HG03575 (cell line): ENCODE measurements at regions not wholly inside any gene's neighbourhood (a gene's known extent, or its start where the extent isn't known, plus 50 kb on each side); places are given as distances from the start of the nearest gene placed in this dataset.
A peak's percentile ranks its signal among the peaks of the same experiment; 100 is the strongest.

Source experiments
- ATAC-seq: cut with Tn5 transposase; IDR thresholded peaks from one replicate; pipeline ENCODE4 v1.9.1; 2021; ENCODE audit not compliant: unreplicated experiment, insufficient number of reproducible peaks, low FRiP score; ENCODE audit errors: extremely low read depth

DNA sequence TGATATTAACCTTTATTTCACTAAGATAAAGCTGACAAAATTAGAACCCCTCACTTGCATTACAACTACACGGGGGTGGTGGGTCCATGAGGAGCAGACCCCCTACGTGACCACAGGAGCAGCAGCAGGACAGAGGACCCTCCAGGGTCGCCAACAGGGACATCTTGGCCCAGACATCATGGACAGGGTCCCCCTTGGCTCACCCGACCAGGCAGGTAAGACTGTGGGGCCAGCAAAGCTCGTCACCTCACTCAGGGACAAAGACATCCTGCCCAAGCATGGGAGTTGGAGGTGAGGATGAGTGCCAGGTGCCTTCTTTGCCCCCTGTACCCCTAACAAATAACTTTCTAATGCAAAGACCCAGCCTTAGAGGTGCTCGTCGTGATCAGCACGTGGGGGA lies 111.3 kb upstream of the RAB6C start:
- no peak for ATAC-seq

DNA sequence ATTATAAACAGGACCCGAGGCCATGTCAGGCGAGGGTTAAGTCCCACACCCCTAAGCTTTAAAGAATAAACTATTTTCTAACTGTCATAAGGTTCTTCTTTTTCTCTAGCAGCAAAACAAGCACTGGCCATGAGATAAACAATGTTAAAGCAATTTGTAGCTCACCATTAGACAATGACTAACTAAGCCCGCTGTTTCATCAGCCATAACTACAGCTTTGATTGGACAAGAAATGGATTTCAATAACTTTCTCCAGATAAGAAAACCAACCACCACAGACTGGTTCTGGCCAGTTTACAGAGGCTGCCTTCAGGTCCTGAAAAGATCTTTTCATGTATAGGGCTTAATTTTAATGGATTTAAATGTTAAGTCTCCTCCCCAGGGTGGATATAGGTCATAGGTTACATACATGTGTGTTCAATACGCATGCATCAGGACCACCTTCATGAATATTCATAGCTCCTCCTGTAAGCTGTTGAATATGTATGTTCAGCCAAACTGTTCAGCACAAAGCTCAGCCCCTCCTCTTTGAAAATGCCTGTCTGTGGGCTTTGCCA lies 108.7 kb upstream of the RAB6C start:
- no peak for ATAC-seq

DNA sequence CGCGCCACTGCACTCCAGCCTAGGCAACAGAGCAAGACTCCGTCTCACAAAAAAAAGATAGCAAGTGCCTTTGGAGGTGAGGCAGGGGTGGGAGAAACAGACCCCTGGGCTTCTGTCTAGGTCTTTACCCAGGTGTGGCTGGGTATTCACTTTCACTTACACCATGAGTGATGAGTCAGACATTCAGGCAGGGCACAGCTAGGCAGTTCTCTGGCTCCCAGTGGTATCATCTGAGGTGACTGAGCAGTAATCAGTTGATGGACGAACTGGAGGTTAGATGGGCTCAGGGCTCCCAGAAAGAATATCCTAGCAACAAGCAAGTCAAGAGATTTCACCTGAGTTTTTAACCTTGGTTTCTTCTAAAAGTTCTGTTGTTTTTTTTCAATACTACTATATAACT lies 107.0 kb upstream of the RAB6C start:
- ATAC-seq, result no peak

DNA sequence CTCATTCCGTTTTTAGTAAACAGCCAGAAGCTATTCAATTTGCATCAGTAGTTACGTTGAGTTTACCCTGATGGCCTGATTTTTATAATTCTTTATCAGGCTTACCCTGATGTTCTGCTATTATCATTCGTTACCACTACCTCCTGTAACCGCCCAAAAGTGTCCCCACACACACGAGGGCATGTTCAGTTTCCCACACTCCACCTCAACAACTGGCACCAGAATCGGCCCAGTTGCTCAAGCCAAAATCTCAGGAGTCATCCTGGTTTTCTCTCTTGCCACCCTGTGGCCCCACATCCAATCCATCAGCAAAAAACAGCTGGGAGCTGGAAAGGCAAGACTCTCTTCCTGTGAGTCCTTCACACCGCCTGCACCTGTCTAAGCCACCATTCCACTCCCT lies 102.9 kb upstream of the RAB6C start:
- ATAC-seq, result no peak

DNA sequence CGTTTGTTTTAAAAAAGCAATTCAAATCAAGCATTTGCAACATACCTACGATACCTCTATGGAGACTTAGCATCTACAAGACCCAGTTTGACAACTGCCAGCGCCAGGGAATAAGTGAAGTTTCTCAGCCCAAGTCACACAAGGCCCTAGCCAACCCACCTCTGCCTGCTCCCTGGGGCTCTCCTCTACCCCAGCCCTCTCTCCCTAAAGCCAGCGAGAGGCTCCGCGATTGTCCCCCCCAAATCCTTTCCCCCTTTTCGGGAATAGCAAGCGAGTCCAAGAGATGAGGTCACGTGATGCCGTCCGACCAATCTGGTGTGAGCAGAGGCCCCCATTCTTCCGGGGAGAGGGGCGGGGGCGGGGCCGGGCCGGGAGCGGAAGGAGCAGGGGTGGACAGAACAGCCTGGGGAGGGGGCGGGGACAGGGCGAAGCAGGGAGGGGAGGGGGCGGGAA lies 102.2 kb upstream of the RAB6C start:
- ATAC-seq, result peak; percentile 50

DNA sequence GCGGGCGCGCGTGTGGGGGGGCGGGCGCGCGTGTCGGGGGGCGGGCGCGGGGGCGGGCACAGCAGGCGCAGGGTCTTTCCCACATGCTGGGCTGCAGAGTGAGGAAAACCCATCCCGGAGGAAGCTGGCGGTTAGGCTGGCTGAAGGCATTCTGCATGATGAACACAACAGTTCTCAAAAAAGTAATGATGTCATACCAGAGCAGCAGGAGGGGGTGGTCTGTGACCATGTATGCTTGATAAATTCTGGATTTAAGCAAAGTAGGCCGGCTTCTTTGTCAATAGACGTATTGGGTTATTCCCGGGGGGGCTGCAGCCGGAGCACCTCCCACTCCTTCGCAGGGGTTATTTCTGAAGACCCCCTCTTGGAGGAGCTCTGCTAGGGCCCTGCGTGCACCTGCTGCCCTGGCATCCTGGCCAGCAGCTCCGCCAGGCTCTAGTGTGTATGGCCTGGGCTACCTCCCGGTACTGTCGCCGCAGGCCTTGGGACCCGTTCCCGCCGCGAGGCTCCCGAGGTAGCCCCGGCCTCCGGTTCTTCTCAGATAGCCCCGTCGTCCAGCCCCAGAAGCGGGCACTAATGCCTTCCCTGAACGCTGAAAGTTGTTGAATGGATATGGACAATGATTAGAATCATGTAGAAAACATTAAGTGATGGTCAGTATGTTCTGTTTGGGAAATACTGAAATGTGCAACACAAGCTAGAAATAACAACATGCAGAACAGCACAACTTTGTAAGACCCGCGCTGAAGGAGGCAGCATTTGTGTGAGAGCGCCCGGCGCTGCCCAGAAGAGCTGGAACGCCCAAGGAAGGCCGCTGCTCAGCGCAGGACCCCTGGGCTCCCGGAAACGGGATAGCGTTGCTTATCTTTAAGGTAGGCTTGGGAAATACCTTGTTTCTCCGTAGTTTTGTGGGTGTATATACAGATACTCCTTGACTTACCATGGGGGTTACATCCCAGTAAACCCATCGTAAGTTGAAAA lies 101.4 kb upstream of the RAB6C start:
- ATAC-seq, result no peak

DNA sequence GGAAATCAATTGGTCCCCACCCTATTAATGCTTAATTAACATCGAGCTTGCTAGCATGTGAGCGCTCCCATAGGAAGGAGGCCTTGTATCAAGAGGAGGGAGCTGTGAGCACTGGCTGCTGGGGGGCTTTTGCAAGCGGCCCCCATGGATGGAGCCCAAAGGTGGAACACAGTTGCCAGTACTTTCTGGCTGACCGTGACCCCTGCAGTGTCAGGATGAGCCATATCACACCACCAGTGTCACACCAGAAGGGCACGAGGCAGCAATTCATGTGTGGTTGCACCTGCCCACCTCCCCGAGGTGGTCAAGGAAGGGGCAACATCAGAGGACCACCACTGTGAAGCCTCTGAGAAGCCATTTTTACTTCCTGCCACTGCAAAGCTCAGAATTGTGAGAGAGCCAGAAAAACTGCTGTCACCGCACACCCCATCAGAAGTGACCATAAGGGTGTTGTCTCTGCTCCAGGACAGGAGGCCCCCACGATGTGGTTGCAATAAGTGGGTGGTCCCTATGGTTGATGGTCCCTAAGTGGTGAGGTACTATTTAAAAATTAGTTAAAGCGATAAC lies 99.8 kb upstream of the RAB6C start:
- ATAC-seq, result no peak

DNA sequence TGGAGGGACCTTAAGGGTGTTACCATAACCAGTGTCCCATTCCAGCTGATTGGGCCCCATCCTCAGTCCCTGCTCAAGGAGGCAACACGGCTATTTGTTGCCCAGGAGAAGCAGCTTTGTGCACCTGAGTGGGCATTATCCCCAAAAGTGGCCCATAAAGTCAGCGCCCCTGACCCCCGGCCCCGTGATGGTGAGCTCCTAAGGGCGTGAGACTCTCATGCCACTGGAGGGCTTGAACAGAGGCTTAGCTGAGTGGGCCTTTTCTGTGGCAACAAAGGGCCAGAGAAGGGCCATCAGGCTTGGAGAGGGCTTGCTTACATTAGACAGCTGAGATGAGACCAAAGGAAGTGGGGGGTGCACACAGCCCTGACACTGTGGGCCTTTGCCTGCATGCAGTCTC lies 99.2 kb upstream of the RAB6C start:
- no peak for ATAC-seq

DNA sequence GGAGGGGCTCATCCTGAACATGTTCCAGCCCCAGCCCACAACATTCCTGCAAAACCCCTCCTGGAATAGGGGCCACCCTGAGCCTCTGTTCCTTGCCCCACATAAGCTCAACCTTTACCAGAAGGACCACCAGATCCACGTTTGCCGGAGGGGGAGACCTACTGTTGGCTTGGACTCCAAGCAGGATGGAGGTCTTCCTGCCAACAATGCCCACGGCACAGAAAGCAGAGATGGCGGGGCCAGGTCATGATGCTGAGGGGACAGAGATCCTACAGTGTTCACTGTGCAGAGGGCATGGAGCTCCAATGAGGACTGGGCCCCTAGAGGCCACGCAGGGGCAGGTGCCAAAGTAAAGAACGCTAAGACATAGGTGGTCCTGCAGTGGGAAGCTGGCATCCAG lies 98.5 kb upstream of the RAB6C start:
- ATAC-seq, result no peak

DNA sequence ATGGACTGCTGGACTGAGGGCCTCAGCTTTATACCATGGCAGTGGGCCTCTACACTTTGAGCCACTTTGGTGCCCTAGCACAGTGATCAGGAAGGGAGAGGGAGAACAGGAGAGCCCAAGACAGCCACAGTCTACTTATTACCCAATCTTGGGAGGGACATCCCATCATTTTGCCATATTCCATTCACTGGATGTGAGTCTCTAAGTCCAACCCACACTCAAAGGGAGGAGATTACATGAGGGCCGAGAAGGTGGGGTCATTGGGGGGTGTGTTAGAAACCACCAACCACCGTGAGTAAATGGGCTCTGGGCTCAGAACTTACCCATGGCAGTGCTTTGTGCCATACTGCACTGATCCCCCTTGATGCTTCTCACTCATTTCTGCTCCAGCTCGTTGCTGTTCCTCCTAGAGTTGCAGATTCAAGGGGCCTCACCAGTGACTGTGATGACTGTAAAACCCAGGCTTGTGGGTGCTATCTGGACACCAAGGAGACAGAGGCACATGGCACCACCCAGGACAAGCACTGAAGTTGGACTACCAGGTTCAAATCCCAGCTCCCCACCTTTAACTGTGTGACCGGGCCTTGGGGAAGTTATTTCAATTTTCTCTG lies 97.6 kb upstream of the RAB6C start:
- no peak for ATAC-seq

DNA sequence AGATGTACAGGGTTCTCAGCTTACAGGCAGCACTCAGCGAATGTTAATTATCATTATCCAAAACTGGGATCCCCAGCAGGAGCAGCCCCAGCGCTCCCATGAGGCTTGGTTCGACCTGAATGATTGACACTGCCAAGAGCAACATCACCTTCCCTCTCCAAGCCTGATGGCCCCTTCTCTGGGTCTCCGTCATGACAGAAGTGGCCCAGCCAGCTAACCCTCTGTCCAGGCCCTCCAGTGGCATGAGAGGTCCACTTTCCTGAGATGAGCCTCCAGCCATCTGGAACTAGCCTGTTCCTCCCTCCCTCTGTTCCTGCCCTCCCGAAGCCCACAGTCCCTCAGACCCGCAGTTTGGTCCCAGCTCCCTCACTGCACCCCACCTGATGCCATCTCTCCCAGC lies 97.0 kb upstream of the RAB6C start:
- ATAC-seq, result no peak

DNA sequence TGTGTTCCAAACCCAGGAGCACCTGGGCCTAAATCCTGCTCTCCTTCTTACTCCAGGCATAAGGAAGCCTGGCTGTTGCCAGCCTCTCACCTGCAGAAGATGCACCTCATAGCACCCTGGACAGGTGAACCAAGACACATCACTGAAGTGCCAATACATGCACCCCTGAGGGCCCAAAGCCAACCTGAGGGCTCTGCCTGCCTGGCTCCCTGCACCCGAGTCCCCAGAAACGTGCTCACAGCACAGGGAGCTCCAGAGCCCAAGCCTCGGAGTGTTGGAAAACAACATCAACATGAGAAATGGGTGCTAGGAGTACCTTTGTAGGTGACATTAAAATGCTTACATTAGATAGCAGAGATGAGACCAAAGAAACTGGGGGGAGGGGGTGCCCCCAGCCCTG lies 96.3 kb upstream of the RAB6C start:
- no peak for ATAC-seq

DNA sequence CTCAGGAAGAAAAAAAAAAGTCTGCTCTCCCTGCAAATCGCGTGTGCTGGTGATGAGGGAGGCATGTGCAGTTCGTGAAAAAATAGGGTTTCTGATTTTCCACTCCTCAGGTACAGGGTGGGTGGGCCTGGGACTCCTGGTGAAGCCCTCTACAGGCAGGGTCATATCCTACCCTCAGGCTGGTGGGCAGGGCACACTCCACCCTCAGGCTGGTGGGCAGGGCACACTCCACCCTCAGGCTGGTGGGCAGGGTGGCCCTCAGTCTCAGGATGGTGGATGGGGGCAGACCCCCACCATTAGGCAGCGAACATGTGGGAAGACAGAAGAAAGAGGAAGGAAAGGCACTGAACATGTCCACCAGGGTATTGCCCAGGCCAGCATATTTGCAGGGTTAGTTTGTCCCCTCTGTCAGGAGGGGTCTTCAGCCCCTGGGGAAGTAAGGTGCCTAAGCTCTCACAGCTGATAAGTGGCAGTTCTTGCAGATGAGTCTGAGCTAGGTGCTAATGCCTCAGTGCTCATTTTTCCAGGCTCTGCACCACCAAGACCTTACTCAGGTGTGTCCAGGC lies 95.2 kb upstream of the RAB6C start:
- ATAC-seq, result no peak

DNA sequence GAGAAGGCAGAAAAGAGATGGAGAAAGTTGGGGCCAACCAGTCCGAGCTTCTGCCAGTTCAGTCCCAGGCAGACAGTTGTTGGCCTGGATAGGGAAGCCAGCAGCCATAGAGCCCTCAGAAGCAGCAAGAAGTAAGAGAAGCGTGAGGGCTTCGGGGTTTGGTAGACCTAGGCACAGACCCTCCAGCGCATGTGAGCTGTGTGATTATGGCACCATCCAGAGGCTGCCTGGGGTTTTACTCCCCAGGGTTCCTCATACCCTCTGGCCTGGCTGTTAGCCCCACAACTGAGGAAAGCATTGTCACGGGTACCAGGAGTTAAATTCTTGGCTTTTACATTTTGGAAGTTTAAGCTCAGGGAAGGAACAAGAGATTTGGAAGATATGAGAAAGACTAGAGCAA lies 93.7 kb upstream of the RAB6C start:
- no peak for ATAC-seq

DNA sequence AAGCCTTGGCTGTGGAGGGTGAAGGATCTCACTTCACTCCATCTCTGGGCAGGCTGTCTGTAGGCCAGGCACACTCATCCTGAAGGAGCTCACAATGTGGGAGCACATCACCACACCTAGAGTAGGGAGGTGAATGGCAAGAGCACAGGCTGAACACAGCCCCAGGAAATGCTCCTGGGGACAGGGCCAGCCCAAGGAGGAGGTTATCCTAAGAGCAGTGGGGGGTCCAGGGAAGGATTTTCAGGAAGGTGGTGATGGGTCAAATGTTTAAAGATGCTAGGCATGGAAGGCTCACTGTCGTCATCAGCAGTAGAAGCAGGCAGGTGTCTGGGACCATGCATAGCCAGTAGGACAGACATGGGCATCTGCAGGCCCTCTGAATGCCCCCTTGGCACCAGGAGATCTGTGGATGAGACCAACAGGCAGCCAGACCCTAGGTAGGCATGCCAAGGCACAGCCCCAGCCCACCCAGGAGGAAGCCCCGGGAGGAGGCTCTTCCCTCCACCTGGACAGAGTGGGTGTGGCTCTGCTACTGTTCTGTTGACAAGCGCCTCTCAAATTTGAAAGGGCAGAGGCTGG lies 91.7 kb upstream of the RAB6C start:
- no peak for ATAC-seq

DNA sequence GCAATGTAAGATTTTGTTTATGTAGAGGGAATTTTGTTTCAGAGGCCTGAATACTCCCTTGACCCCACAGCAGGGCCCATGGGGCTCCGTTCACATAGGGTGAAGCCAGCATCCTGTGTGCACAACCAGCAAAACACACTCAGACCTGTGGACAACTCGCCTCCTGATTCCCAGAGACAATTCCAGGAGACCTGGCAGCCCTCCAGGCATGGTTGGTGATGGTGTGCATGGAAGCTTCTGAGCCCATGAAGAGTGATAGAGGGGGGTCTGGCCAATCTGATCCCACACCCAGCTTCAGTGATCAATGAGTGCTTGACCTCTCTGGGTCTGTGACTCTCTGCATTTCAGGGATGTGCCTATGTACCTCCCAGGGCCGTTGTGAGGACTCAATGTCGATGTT lies 91.0 kb upstream of the RAB6C start:
- ATAC-seq, result no peak

DNA sequence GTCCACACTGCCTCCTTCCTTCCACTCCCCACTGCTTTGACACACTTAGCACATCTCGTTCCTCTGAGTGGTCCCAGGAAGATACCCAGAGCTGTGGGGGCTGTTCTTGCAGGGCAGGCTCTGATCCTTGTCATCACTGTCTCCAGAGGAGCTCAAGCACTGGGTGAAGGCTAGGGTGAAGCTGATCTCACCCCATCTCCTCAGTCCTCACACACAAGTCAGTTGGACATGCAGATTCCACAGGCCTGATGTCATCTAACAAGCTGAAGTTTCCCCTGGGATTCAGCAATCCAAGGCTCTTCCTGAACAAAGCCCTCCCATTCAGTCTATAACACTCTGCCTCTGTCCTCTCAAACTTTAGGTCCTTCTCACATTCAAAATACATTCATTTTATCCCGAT lies 90.6 kb upstream of the RAB6C start:
- ATAC-seq, result no peak

DNA sequence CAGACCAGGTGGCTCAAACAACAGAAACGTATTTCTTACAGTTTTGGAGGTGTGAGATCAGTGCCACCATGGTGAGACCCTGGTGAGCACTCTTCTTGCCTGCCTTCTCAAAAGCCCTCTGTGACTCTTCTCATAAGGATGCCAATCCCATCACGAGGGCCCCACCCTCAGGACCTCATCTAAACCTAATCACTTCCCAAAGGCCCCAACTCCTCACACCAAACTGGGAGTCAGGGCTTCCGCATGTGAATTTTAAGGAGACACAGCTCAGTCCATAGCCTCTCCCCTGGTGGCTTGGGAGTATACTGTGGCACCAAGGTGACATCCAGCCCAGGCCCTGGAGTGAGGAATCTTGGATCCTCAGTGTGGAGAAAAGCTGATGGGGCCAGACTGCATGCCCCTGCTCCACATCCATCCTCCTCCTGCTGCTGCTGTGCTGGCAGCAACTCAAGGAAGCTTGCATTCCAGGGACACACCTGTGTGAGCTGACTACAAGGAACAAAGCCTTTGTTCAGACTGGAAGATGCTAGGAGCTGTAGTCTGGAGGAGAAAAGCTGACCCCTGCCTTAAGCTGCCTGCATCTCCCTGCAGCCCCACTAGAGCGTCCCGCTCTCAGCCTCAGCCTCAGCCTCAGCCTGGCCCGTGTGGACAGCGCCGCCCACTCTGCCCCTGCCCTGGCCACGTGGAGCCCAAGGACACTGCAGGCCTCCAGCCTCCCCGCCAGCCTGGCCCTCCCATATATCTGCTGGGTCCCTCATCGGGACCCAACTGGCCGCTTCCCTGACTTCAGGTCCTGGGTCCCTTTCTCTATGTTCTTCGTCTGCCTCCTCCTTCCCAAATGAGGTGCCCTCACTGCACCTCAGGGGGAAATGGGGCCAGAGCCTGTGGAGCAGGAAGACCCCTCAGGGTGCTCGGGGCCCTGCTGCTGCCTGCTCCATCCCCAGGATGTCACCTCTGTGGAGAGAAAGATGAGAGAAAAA lies 87.8 kb upstream of the RAB6C start:
- no peak for ATAC-seq
